Muscle of leg (tissue), 3 donors: ENCODE measurements at regions not wholly inside any gene's neighbourhood (a gene's known extent, or its start where the extent isn't known, plus 50 kb on each side); places are given as distances from the start of the nearest gene placed in this dataset.
"Not testable (repeated sequence)": the region's sequence is repeated elsewhere in the genome, so short reads cannot be mapped to it uniquely, and the experiment has no call there.

Source experiments
- DNase-seq: peaks from one replicate; pipeline ENCODE4 v3.0.0; 2013
- H3K27ac ChIP-seq: one replicate; pipeline ENCODE4 v1.5.1; 2013; ENCODE audit warnings: mild to moderate bottlenecking, low read length, control low read depth
- H3K27me3 ChIP-seq: one replicate; pipeline ENCODE4 v1.6.1; 2013; ENCODE audit warnings: low read length; ENCODE audit not compliant: control insufficient read depth, insufficient read depth
- H3K36me3 ChIP-seq: one replicate; pipeline ENCODE4 v1.6.1; 2013; ENCODE audit warnings: low read length; ENCODE audit not compliant: control insufficient read depth, insufficient read depth
- H3K4me1 ChIP-seq: one replicate; pipeline ENCODE4 v1.6.1; 2013; ENCODE audit warnings: low read length; ENCODE audit not compliant: control insufficient read depth, insufficient read depth
- H3K4me3 ChIP-seq: one replicate; pipeline ENCODE4 v1.5.1; 2013; ENCODE audit warnings: low read length, control low read depth
- H3K9me3 ChIP-seq: replicated peaks from 2 replicates; pipeline ENCODE4 v1.6.1; 2013; ENCODE audit warnings: low read depth, low read length; ENCODE audit not compliant: control insufficient read depth
- WGBS: methylation state at CpG from one replicate; pipeline ENCODE4 v1.1.5; 2013; ENCODE audit warnings: missing lambda C conversion rate; ENCODE audit not compliant: insufficient coverage; 5-methylcytosine and 5-hydroxymethylcytosine counted together

GRCh38 chr3:154885418-154885817, 194.7 kb upstream of the MME start:
- no CpG with 5 or more reads among the region's 3 CpGs for WGBS
- Histone ChIP-seq H3K27ac (no peak overlapping the region), H3K9me3 (no peaks in the 10 kb centered on the region), H3K36me3 (no peaks in the 10 kb centered on the region), H3K4me3 (no peak overlapping the region), H3K27me3 (no peaks in the 10 kb centered on the region), H3K4me1 (no peaks in the 10 kb centered on the region)
- DNase-seq = no peak

- no peaks in the 10 kb centered on the region for H3K27me3 ChIP-seq
- H3K4me1 ChIP-seq = no peaks in the 10 kb centered on the region
- no peak for DNase-seq
- H3K4me3 ChIP-seq = no peak overlapping the region
- no peaks in the 10 kb centered on the region for H3K36me3 ChIP-seq
- no peaks in the 10 kb centered on the region for H3K9me3 ChIP-seq
- no peak overlapping the region for H3K27ac ChIP-seq
Observed at GRCh38 chr3:154884952-154885351, 195.2 kb upstream of the MME start.

- Histone ChIP-seq H3K4me1 (peaks cover 3% of the 10 kb centered on the region), H3K27ac (no peak overlapping the region), H3K9me3 (no peaks in the 10 kb centered on the region), H3K36me3 (no peaks in the 10 kb centered on the region), H3K27me3 (no peaks in the 10 kb centered on the region), H3K4me3 (no peak overlapping the region)
- WGBS = 92% methylated on average over 7 of the region's 7 CpGs
- DNase-seq = no peak
Observed at GRCh38 chr3:154875142-154875541, 205.0 kb upstream of the MME start.

- Histone ChIP-seq H3K4me3 (no peak overlapping the region), H3K9me3 (no peaks in the 10 kb centered on the region), H3K27me3 (no peaks in the 10 kb centered on the region), H3K36me3 (no peaks in the 10 kb centered on the region), H3K27ac (no peak overlapping the region), H3K4me1 (peaks cover 3% of the 10 kb centered on the region)
- DNase-seq = no peak
- WGBS = no CpG with 5 or more reads among the region's 2 CpGs
Observed at GRCh38 chr3:154872696-154873095, 207.4 kb upstream of the MME start.

GRCh38 chr3:154872074-154872473, 208.0 kb upstream of the MME start:
- DNase-seq = peak; percentile 81
- peak overlapping the region; percentile 17 for H3K27ac ChIP-seq

GRCh38 chr3:154864947-154865346, 215.2 kb upstream of the MME start:
- Histone ChIP-seq H3K4me1 (no peaks in the 10 kb centered on the region), H3K36me3 (no peaks in the 10 kb centered on the region), H3K27ac (no peak overlapping the region), H3K27me3 (no peaks in the 10 kb centered on the region), H3K4me3 (no peak overlapping the region), H3K9me3 (no peaks in the 10 kb centered on the region)
- no CpG with 5 or more reads among the region's 1 CpG for WGBS
- DNase-seq = no peak

More at GRCh38 chr3:154872074-154872473, 208.0 kb upstream of the MME start:
- Histone ChIP-seq H3K36me3 (no peaks in the 10 kb centered on the region), H3K4me3 (no peak overlapping the region), H3K4me1 (peaks cover 3% of the 10 kb centered on the region), H3K9me3 (no peaks in the 10 kb centered on the region), H3K27me3 (no peaks in the 10 kb centered on the region)
- 7% methylated on average over 6 of the region's 6 CpGs for WGBS

- H3K27ac ChIP-seq = no peak overlapping the region
- no peaks in the 10 kb centered on the region for H3K9me3 ChIP-seq
- no peak overlapping the region for H3K4me3 ChIP-seq
- H3K27me3 ChIP-seq = no peaks in the 10 kb centered on the region
- no peaks in the 10 kb centered on the region for H3K4me1 ChIP-seq
- peak; percentile 23 for DNase-seq
- H3K36me3 ChIP-seq = no peaks in the 10 kb centered on the region
Observed at GRCh38 chr3:154862265-154862664, 217.9 kb upstream of the MME start.

DNA sequence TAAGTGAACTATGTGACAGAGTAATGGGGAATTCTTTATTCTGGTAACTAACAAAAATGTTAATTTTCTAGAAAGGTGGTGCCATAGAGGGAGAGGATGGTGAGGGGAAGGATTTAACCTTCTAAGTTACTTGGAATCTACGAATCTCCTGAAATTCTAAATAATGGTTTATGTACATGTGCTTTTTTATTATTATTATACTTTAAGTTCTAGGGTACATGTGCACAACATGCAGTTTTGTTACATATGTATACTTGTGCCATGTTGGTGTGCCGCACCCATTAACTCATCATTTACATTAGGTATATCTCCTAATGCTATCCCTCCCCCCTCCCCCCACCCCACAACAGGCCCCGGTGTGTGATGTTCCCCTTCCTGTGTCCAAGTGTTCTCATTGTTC, 227.1 kb upstream of the MME start:
- WGBS = no CpG with 5 or more reads among the region's 3 CpGs
- not testable (repeated sequence) for H3K4me1 ChIP-seq, H3K4me3 ChIP-seq, H3K27ac ChIP-seq, H3K27me3 ChIP-seq, H3K9me3 ChIP-seq, DNase-seq, H3K36me3 ChIP-seq

DNA sequence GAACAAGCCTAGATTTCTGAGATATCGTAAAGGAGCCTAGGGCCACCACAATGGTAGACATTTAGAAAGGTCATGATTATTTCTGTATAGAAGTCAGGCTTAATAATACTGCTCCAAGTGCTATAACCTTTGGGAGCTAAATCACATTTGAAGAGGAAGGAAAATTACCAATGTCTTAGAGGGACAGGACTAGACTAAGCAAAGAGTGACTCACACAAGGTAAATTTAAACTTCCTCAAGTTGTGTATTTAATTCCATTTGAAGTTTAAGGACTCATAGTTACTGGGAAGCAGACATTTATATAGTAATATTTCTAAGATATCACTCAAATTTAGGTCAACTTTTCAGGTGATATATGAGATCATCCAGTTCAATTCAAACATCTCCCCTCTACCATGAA, 227.6 kb upstream of the MME start:
- Histone ChIP-seq H3K4me1 (no peaks in the 10 kb centered on the region), H3K9me3 (no peaks in the 10 kb centered on the region), H3K4me3 (no peak overlapping the region), H3K27ac (no peak overlapping the region), H3K36me3 (no peaks in the 10 kb centered on the region), H3K27me3 (no peaks in the 10 kb centered on the region)
- no peak for DNase-seq
- 100% methylated on average over 1 of the region's 1 CpG for WGBS

- Histone ChIP-seq H3K36me3 (no peaks in the 10 kb centered on the region), H3K4me3 (no peak overlapping the region), H3K4me1 (no peaks in the 10 kb centered on the region), H3K27ac (no peak overlapping the region), H3K9me3 (no peaks in the 10 kb centered on the region), H3K27me3 (no peaks in the 10 kb centered on the region)
- DNase-seq = no peak
Observed at GRCh38 chr3:154851644-154852043, 228.5 kb upstream of the MME start.

DNA sequence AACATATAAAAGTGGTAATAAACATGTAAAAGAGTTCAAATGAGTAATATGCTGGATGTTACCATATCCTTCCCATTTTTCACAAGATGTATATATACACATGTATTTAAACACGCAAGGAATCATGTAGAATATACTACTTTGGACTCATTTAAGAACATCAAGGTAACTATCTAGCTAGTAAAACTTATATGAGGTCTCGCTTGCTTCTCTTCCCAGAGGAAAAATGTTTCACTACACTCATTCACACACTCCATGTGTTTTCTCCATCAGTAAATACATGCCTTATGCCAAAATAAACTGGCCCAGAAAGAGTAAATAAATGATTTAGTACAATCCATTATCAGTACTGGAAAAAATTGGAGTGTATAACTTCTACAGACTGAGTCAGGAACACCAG, 229.2 kb upstream of the MME start:
- H3K9me3 ChIP-seq = no peaks in the 10 kb centered on the region
- H3K36me3 ChIP-seq = no peaks in the 10 kb centered on the region
- H3K4me3 ChIP-seq = no peak overlapping the region
- H3K27me3 ChIP-seq = no peaks in the 10 kb centered on the region
- WGBS = no CpG with 5 or more reads among the region's 2 CpGs
- H3K4me1 ChIP-seq = no peaks in the 10 kb centered on the region
- no peak for DNase-seq
- no peak overlapping the region for H3K27ac ChIP-seq
